HG03354 (cell line): ENCODE measurements at regions not wholly inside any gene's neighbourhood (a gene's known extent, or its start where the extent isn't known, plus 50 kb on each side); places are given as distances from the start of the nearest gene placed in this dataset.

Experiments used
- ATAC-seq: cut with Tn5 transposase; IDR thresholded peaks from one replicate; pipeline ENCODE4 v1.9.1; 2021; ENCODE audit warnings: mild to moderate bottlenecking; ENCODE audit not compliant: unreplicated experiment, poor library complexity, severe bottlenecking

DNA sequence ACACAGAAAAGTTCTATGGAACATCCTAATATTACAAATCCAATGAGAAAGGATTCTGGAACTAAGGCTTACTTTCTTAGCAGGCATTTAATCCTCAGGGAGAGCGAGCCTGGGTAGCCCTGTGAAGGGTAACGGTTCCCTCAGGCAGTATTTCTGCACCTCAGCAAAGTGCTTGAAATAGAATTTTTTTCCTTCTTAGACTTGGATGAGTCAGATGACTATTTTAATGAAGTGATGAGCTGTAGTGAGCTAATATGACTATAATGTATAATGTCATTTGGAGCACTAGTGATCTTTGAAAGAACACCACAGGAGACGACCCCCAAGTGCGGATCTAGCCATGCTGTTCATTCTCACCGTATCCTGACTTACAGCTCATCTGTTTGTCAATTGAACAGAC lies 493.0 kb upstream of the FAM241A start:
- no peak for ATAC-seq

DNA sequence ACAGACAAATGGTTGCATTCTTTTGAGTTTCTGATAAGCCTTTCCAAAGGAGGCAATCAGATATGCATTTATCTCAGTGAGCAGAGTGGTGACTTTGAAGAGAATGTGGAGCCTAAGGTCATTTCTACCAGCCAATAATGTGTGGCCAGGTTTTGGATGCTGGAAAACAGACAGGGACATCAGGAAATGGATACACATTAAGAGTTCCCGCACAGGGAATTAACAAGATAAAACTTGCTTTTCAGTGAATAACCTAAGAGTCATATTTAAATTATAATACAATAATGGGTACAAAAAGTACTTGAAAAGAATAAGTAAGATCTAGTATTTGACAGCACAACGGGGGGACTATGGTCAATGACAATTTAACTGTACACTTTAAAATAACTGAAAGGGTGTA lies 492.3 kb upstream of the FAM241A start:
- no peak for ATAC-seq

- ATAC-seq, result no peak
Observed at GRCh38 chr4:111662496-111662895, 482.8 kb upstream of the FAM241A start.

DNA sequence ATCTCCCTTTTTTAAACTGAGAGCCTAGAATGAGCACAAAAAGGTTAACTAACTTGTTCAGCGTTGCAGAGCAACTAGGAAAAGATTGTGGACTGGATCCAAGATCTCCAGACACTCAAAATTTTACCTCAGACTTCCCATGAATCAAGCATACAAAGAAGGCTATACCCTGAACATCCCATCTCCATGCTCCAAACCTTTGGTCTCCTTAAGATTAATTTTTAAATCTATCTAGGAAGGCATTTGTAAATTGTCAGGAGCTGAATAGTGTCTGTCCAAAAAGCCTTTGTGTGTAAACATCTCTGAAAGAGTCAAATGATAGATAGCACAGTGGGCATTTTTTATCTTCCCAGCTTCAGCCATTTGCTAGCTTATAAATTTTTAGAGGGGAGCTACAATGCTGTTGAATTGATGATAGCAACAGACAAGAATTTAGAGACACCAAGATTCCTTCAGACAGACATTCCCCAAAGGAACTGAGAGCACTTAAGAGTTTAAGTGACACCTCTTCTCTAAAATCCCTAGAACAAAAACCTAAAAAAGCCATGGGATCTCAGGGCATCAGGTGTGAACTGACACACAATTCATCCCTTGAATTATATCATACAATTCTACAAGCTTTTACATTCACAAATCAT lies 480.8 kb upstream of the FAM241A start:
- no peak for ATAC-seq

GRCh38 chr4:111666826-111667360 lies 478.4 kb upstream of the FAM241A start:
- no peak for ATAC-seq

DNA sequence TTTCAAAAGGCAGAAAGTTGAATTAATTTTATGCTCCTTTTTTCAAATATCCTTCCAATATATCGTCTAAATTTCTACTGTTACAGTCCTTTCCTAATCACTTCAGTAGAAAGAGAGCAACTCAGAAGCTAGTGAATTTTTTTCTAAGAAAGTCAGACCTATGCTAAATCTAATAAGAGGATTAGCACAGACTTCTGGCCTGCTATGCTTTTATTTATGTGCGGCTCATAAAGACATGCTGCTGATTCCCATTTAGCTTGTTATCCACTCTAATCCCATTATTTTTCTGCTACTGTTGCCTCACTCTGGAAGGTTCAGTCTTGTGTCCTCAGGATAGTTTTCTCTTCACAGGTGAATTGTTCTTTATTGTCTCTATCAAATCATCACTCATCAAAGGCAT lies 473.5 kb upstream of the FAM241A start:
- no peak for ATAC-seq

GRCh38 chr4:111675746-111676145 lies 469.5 kb upstream of the FAM241A start:
- ATAC-seq, result no peak

DNA sequence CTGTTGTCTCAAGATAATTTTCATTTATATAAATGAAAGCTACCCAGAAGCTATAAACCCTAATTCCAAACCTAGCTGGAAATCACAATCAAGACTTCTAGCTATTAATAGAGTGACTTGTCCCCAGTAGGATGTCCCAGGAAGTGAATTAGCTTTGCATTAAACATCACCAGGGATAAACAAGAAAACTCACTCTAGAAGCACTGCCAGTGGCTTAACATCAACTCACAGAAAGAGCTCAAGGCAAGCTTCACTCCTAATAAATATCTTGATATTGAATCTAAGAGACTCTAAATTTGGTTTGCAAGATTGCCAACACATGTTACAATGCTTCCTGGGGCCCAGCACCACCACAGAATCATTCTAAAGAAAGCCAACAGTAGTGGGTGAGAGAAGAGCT lies 468.7 kb upstream of the FAM241A start:
- no peak for ATAC-seq

GRCh38 chr4:111678479-111678878 lies 466.8 kb upstream of the FAM241A start:
- no peak for ATAC-seq

GRCh38 chr4:111678908-111679307 lies 466.3 kb upstream of the FAM241A start:
- ATAC-seq, result no peak

GRCh38 chr4:111681270-111681669 lies 464.0 kb upstream of the FAM241A start:
- ATAC-seq, result no peak

GRCh38 chr4:111681751-111682150 lies 463.5 kb upstream of the FAM241A start:
- no peak for ATAC-seq

DNA sequence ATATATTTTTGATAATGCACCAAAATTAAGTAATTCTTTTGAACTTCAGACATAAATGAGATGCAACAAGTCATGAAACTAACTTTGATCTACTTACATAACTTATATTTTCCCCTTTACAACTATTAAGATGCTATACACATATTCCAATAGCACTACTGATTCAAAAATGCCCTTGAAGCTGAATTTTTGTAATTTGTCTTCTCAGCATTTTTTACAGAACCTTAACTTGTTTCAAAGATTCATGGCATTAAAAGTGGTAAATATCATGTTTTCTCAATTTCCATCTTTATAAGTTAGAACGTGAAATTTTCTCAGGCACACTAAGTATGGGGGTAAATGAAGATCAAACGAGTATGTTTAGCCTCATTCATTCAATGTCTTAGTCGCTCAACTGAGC lies 460.0 kb upstream of the FAM241A start:
- ATAC-seq, result no peak

DNA sequence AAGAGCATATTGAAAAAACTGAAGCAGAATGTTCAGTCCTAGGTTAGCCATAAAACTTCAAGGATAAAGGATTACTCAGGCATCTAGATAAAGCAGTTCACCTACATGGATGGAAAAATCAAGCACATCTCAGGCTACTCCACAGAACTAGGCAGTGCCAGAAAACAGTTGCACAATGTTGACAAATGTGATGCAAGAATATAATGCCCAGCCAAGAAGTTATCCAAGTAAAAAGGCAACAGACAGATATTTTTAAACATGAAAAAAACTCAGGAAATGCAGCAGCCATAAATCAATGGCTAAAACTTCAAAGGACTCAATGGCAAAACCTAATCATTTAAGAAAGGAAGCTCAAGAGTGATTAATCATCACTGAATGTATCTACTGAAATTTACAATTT lies 456.0 kb upstream of the FAM241A start:
- no peak for ATAC-seq

- no peak for ATAC-seq
Observed at GRCh38 chr4:111689731-111690130, 455.5 kb upstream of the FAM241A start.

DNA sequence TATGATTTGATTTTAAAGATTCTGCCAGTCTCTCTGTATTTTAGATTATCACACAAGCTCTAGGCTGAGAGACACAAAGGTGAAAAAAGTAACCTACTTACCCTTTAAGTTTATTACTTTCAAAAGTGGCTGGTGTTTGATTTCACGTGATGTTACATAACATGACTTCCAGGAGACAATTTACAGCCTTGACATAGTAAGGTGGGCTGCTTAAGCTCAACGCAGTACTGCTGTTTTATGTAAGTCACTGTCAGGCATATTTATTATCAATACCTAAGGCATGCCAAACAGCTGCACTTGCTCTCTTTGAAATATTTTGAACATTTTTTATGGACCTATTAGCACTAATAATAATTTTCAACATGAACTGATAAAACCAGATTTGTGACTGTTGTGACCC lies 451.5 kb upstream of the FAM241A start:
- ATAC-seq, result no peak

- no peak for ATAC-seq
Observed at GRCh38 chr4:111695677-111696076, 449.6 kb upstream of the FAM241A start.

DNA sequence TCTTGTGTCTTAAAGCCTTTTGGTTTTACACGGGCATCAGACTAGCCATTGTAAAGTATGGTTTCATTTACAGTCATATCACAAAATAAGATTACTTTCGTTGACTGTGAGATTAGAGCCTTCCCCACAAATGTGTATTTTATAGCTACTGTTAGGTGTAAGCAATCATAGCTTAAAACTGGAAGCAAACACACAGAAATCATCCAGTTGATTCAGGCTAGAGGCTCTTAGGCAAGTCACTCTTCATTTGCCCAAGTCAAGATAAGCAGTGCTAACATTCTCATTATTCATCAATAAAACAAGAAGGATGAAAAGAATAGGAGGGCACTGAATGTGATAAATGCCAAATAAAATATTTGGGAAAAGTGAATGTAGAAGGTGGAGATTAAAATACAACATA lies 448.7 kb upstream of the FAM241A start:
- no peak for ATAC-seq

DNA sequence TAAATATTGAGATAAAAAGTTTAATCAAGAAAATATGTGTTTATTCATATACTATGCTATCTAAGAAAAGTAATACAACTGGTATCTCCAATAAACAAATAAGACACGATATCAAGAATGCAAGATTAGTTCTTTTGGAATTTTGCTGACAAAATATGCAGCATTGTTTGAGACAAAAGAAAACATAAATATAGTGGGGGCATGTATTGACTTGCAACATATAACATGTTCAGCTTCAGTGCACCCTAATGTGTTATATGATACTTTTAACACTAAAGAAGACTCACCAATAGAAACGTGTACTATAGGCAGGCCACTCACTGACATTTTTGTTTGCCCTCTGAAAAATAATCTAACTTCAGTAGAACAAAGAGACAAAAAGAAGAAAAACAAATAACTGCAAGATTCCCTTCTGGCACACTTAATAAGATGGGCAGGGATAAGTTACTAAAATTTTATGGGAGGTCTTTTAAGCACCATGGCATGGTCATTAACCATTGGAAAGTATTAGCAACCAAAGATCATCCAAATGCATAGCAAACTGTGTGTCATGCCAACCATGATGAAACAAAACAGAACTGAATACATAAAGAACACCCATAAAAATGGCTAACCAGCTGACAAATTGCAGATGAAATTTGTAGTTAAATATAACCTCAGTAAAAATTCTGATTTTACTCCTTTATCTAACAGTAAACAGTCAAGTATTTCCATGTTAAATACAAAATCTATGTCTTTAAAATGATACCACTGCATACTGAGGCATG lies 447.9 kb upstream of the FAM241A start:
- ATAC-seq, result no peak

GRCh38 chr4:111698361-111698760 lies 446.9 kb upstream of the FAM241A start:
- no peak for ATAC-seq

GRCh38 chr4:111699165-111699564 lies 446.1 kb upstream of the FAM241A start:
- no peak for ATAC-seq
